H9 (cell line): ENCODE measurements at regions not wholly inside any gene's neighbourhood (a gene's known extent, or its start where the extent isn't known, plus 50 kb on each side); places are given as distances from the start of the nearest gene placed in this dataset.
"Not testable (repeated sequence)": the region's sequence is repeated elsewhere in the genome, so short reads cannot be mapped to it uniquely, and the experiment has no call there.

Experiments used
- DNase-seq: peaks from one replicate; pipeline ENCODE4 v3.0.0-alpha.2; 2017
- H2AFZ ChIP-seq: one replicate; pipeline ENCODE4 v1.6.1; 2013; ENCODE audit warnings: mild to moderate bottlenecking, low read length, control low read depth, moderate library complexity
- H2AK5ac ChIP-seq: 2 replicates; pipeline ENCODE4 v1.6.1; 2013; ENCODE audit warnings: low read length, control low read depth, mixed read lengths; ENCODE audit not compliant: insufficient read length
- H2BK120ac ChIP-seq: one replicate; pipeline ENCODE4 v1.6.1; 2013; ENCODE audit warnings: low read depth, mild to moderate bottlenecking, low read length, control low read depth, inconsistent platforms; ENCODE audit not compliant: poor library complexity, severe bottlenecking
- H2BK12ac ChIP-seq: 2 replicates; pipeline ENCODE4 v1.6.1; 2013; ENCODE audit warnings: low read length, control low read depth, mixed read lengths, low read depth; ENCODE audit not compliant: insufficient read length
- H2BK15ac ChIP-seq: 2 replicates; pipeline ENCODE4 v1.6.1; 2013; ENCODE audit warnings: low read depth, low read length, control low read depth
- H2BK20ac ChIP-seq: one replicate; pipeline ENCODE4 v1.6.1; 2013; ENCODE audit warnings: low read depth, mild to moderate bottlenecking, low read length, control low read depth, inconsistent platforms; ENCODE audit not compliant: poor library complexity, severe bottlenecking
- H2BK5ac ChIP-seq: 2 replicates; pipeline ENCODE4 v1.6.1; 2013; ENCODE audit warnings: low read length, control low read depth, mixed read lengths; ENCODE audit not compliant: insufficient read length
- H3K14ac ChIP-seq: 2 replicates; pipeline ENCODE4 v1.6.1; 2013; ENCODE audit warnings: low read length, control low read depth; ENCODE audit not compliant: insufficient read depth
- H3K18ac ChIP-seq: 2 replicates; pipeline ENCODE4 v1.6.1; 2013; ENCODE audit warnings: low read depth, mild to moderate bottlenecking, mixed read lengths, low read length, control low read depth; ENCODE audit not compliant: insufficient read length
- H3K23ac ChIP-seq: 2 replicates; pipeline ENCODE4 v1.6.1; 2013; ENCODE audit warnings: low read length, control low read depth, mixed read lengths, low read depth; ENCODE audit not compliant: insufficient read length
- H3K23me2 ChIP-seq: 2 replicates; pipeline ENCODE4 v1.6.1; 2013; ENCODE audit warnings: low read depth, mild to moderate bottlenecking, mixed read lengths, low read length, control low read depth; ENCODE audit not compliant: insufficient read length, poor library complexity, severe bottlenecking
- H3K27ac ChIP-seq: 2 replicates; pipeline ENCODE4 v1.5.1; 2013; ENCODE audit warnings: low read length, control low read depth, mixed read lengths, low read depth; ENCODE audit not compliant: insufficient read length
- H3K27me3 ChIP-seq: 2 replicates; pipeline ENCODE4 v1.6.1; 2013; ENCODE audit warnings: low read length, control low read depth, inconsistent platforms; ENCODE audit not compliant: insufficient read depth
- H3K4ac ChIP-seq: 2 replicates; pipeline ENCODE4 v1.6.1; 2013; ENCODE audit warnings: low read depth, mild to moderate bottlenecking, control low read depth, inconsistent platforms, low read length, moderate library complexity
- H3K4me1 ChIP-seq: 2 replicates; pipeline ENCODE4 v1.6.1; 2013; ENCODE audit warnings: low read length, control low read depth, inconsistent platforms; ENCODE audit not compliant: insufficient read depth
- H3K4me2 ChIP-seq: 2 replicates; pipeline ENCODE4 v1.6.1; 2013; ENCODE audit warnings: low read length, control low read depth, mixed read lengths; ENCODE audit not compliant: insufficient read length, insufficient read depth
- H3K56ac ChIP-seq: 2 replicates; pipeline ENCODE4 v1.6.1; 2013; ENCODE audit warnings: low read depth, mild to moderate bottlenecking, mixed read lengths, low read length, control low read depth; ENCODE audit not compliant: insufficient read length
- H3K79me1 ChIP-seq: 2 replicates; pipeline ENCODE4 v1.6.1; 2013; ENCODE audit warnings: low read depth, mild to moderate bottlenecking, moderate library complexity, low read length, control low read depth, inconsistent platforms; ENCODE audit not compliant: insufficient read depth, poor library complexity, severe bottlenecking
- H3K79me2 ChIP-seq: 2 replicates; pipeline ENCODE4 v1.6.1; 2013; ENCODE audit warnings: low read length, control low read depth, inconsistent platforms; ENCODE audit not compliant: insufficient read depth
- H3K9ac ChIP-seq: 2 replicates; pipeline ENCODE4 v1.6.1; 2013; ENCODE audit warnings: low read length, control low read depth, mixed read lengths; ENCODE audit not compliant: insufficient read length; ENCODE audit errors: extremely low read depth
- H3K9me3 ChIP-seq: one replicate; pipeline ENCODE4 v1.6.1; 2013; ENCODE audit warnings: low read depth, low read length, inconsistent platforms; ENCODE audit not compliant: control insufficient read depth
- H3T11ph ChIP-seq: one replicate; pipeline ENCODE4 v1.6.1; 2013; ENCODE audit warnings: mild to moderate bottlenecking, low read length, control low read depth, inconsistent platforms
- H4K20me1 ChIP-seq: one replicate; pipeline ENCODE4 v1.6.1; 2013; ENCODE audit not compliant: control insufficient read depth, insufficient read length, insufficient read depth
- H4K5ac ChIP-seq: 2 replicates; pipeline ENCODE4 v1.6.1; 2013; ENCODE audit warnings: low read depth, mild to moderate bottlenecking, mixed read lengths, low read length, control low read depth; ENCODE audit not compliant: insufficient read length
- H4K8ac ChIP-seq: replicated peaks from 2 replicates; pipeline ENCODE4 v1.6.1; 2013; ENCODE audit warnings: low read length, control low read depth, mixed read lengths, low read depth; ENCODE audit not compliant: insufficient read length
- H4K91ac ChIP-seq: 2 replicates; pipeline ENCODE4 v1.6.1; 2013; ENCODE audit warnings: low read depth, mild to moderate bottlenecking, moderate library complexity, mixed read lengths, low read length, control low read depth; ENCODE audit not compliant: insufficient read length
- H3K27ac Mint-ChIP-seq, 3 experiments: 2 replicates in 2 of 3; 3 replicates in 1 of 3; pipeline ENCODE4 v1.8.0; 2020 to 2021; ENCODE audit warnings: mixed read lengths in 3 of 3, mild to moderate bottlenecking in 1 of 3, moderate library complexity in 1 of 3
- H3K27me3 Mint-ChIP-seq: 2 replicates; pipeline ENCODE4 v1.8.0; 2021; ENCODE audit warnings: low read depth, mild to moderate bottlenecking, moderate library complexity, mixed read lengths
- H3K36me3 Mint-ChIP-seq, 3 experiments: 2 replicates in 2 of 3; 3 replicates in 1 of 3; pipeline ENCODE4 v1.8.0; 2020 to 2021; ENCODE audit warnings: low read depth in 3 of 3, mixed read lengths in 3 of 3; ENCODE audit not compliant: insufficient read depth in 1 of 3
- H3K4me1 Mint-ChIP-seq, 2 experiments: 2 replicates each; pipeline ENCODE4 v1.8.0; 2020; ENCODE audit warnings: mixed read lengths in 2 of 2
- H3K4me3 Mint-ChIP-seq, 2 experiments: 2 replicates in 1 of 2; 3 replicates in 1 of 2; pipeline ENCODE4 v1.8.0; 2020 to 2021; ENCODE audit warnings: mild to moderate bottlenecking in 2 of 2, mixed read lengths in 2 of 2, moderate library complexity in 1 of 2
- H3K9me3 Mint-ChIP-seq, 2 experiments: 2 replicates in 1 of 2; 3 replicates in 1 of 2; pipeline ENCODE4 v1.8.0; 2020; ENCODE audit warnings: mild to moderate bottlenecking in 2 of 2, mixed read lengths in 2 of 2, moderate library complexity in 1 of 2
- WGBS: extraction: QIAGEN DNeasy Blood & Tissue Kit; methylation state at CpG from one replicate; pipeline ENCODE4 v1.1.7; 2013; ENCODE audit warnings: missing lambda C conversion rate, low lambda C conversion rate, mixed read lengths; ENCODE audit not compliant: insufficient read length; ENCODE audit errors: extremely low coverage; 5-methylcytosine and 5-hydroxymethylcytosine counted together

GRCh38 chr7:65062566-65062965 lies 56.1 kb upstream of the ERV3-1 start:
- not testable (repeated sequence) for H2BK15ac ChIP-seq, H4K8ac ChIP-seq, H3T11ph ChIP-seq, H3K27ac ChIP-seq, H2BK20ac ChIP-seq, H4K5ac ChIP-seq, H3K4me2 ChIP-seq, H3K23ac ChIP-seq, H2BK5ac ChIP-seq, H3K56ac ChIP-seq, H3K36me3 Mint-ChIP-seq, H2AK5ac ChIP-seq, H2AFZ ChIP-seq, H2BK120ac ChIP-seq, H3K9me3 Mint-ChIP-seq, H3K4ac ChIP-seq, H3K9ac ChIP-seq, H3K79me2 ChIP-seq, H3K9me3 ChIP-seq, H3K27me3 Mint-ChIP-seq, H3K79me1 ChIP-seq, H3K23me2 ChIP-seq, H3K27me3 ChIP-seq, H2BK12ac ChIP-seq, H4K91ac ChIP-seq, DNase-seq, H4K20me1 ChIP-seq, H3K4me1 ChIP-seq, H3K4me1 Mint-ChIP-seq, H3K18ac ChIP-seq, H3K14ac ChIP-seq, H3K4me3 Mint-ChIP-seq
- no CpG with 5 or more reads among the region's 2 CpGs for WGBS
- H3K27ac Mint-ChIP-seq = peak overlapping the region in 1 of 3 experiments; percentile 1; a peak in 1 of 7 replicates

GRCh38 chr7:65059247-65059646 lies 52.8 kb upstream of the ERV3-1 start:
- not testable (repeated sequence) for H3K4me1 ChIP-seq, H3K9me3 Mint-ChIP-seq, H4K5ac ChIP-seq, H2AFZ ChIP-seq, H3K4me1 Mint-ChIP-seq, H2BK20ac ChIP-seq, H3K56ac ChIP-seq, H3K27ac Mint-ChIP-seq, H3K23me2 ChIP-seq, H3K14ac ChIP-seq, H3K23ac ChIP-seq, H2BK12ac ChIP-seq, H3K9me3 ChIP-seq, H3K79me2 ChIP-seq, H3K27me3 Mint-ChIP-seq, H4K8ac ChIP-seq, H3T11ph ChIP-seq, H3K27me3 ChIP-seq, H2BK15ac ChIP-seq, H3K4me3 Mint-ChIP-seq, H3K18ac ChIP-seq, DNase-seq, H3K4ac ChIP-seq, H2BK5ac ChIP-seq, H3K9ac ChIP-seq, H3K27ac ChIP-seq, H2BK120ac ChIP-seq, H4K20me1 ChIP-seq, H2AK5ac ChIP-seq, H3K79me1 ChIP-seq, H3K4me2 ChIP-seq, H4K91ac ChIP-seq
- peaks cover 4 to 21% (median 13%) of the 10 kb centered on the region in 3 experiments; a peak in 6 of 7 replicates for H3K36me3 Mint-ChIP-seq
- no CpG with 5 or more reads among the region's 1 CpG for WGBS
